ENCODE measurements at regions not wholly inside any gene's neighbourhood (a gene's known extent, or its start where the extent isn't known, plus 50 kb on each side); places are given as distances from the start of the nearest gene placed in this dataset.

- H3K27me3 ChIP-seq (ENCODE audit: control insufficient read depth, insufficient read depth, low read length), result no peaks in the 10 kb centered on the region
- in situ Hi-C loops (cut with HindIII; ENCODE audit: low pct_unique_long_range_greater_than_20kb, low sequenced_read_pairs), result no loop called here
- CTCF ChIA-PET, result no interaction called here
- no peak overlapping the region for H3K4me3 ChIP-seq (ENCODE audit: low read depth in 2 of 2, low read length in 2 of 2)
- H3K36me3 ChIP-seq (ENCODE audit: control insufficient read depth, insufficient read depth, low read length), result no peaks in the 10 kb centered on the region
- BruUV-seq (replicated peaks), result no TSS peak
- POLR2A ChIA-PET, result no interaction called here
- H3K27ac ChIP-seq (ENCODE audit: low read length), result no peak overlapping the region
- no peaks in the 10 kb centered on the region for H3K9me3 ChIP-seq (ENCODE audit: control insufficient read depth, insufficient read depth, low read depth, low read length)
- TF ChIP-seq CTCF (IDR thresholded peaks at IDR 0.05), result no peak
- intact Hi-C loops (cut with micrococcal nuclease; ENCODE audit: unreplicated experiment), result no loop called here
- no peak for DNase-seq (ENCODE audit: low read depth, low spot score)
- H3K4me1 ChIP-seq (ENCODE audit: control insufficient read depth, insufficient read depth, low read length), result no peaks in the 10 kb centered on the region
- ATAC-seq, result no peak
These were observed 656.4 kb upstream of the ADGRL2 start for GRCh38 chr1:81144240-81144825.

GRCh38 chr1:81142099-81142826 is 658.5 kb upstream of the ADGRL2 start:
- in situ Hi-C loops (cut with HindIII; ENCODE audit: low pct_unique_long_range_greater_than_20kb, low sequenced_read_pairs) (no loop called here), intact Hi-C loops (cut with micrococcal nuclease; ENCODE audit: unreplicated experiment) (no loop called here)
- no TSS peak for BruUV-seq (replicated peaks)
- ChIA-PET CTCF (no interaction called here), POLR2A (no interaction called here)
- Histone ChIP-seq H3K36me3 (ENCODE audit: control insufficient read depth, insufficient read depth, low read length) (no peaks in the 10 kb centered on the region), H3K27ac (ENCODE audit: low read length) (no peak overlapping the region), H3K4me3 (ENCODE audit: low read depth in 2 of 2, low read length in 2 of 2) (no peak overlapping the region), H3K4me1 (ENCODE audit: control insufficient read depth, insufficient read depth, low read length) (no peaks in the 10 kb centered on the region), H3K9me3 (ENCODE audit: control insufficient read depth, insufficient read depth, low read depth, low read length) (no peaks in the 10 kb centered on the region), H3K27me3 (ENCODE audit: control insufficient read depth, insufficient read depth, low read length) (no peaks in the 10 kb centered on the region)
- DNase-seq (ENCODE audit: low read depth, low spot score), result no peak
- TF ChIP-seq REST (IDR thresholded peaks at IDR 0.05; ENCODE audit: insufficient read depth in 1 of 2, low read depth in 2 of 2, low read length in 1 of 2) (no peak), TCF7L2 (IDR thresholded peaks at IDR 0.05; ENCODE audit: low read depth, low read length) (no peak), POLR2AphosphoS5 (IDR thresholded peaks at IDR 0.05; ENCODE audit: low read depth, low read length) (no peak)
- ATAC-seq, result no peak

GRCh38 chr1:81135524-81135923 is 665.2 kb upstream of the ADGRL2 start:
- ATAC-seq (no peak), DNase-seq (ENCODE audit: low read depth, low spot score) (no peak)
- intact Hi-C loops (cut with micrococcal nuclease; ENCODE audit: unreplicated experiment) (no loop called here), in situ Hi-C loops (cut with HindIII; ENCODE audit: low pct_unique_long_range_greater_than_20kb, low sequenced_read_pairs) (no loop called here)
- no peaks in the 10 kb centered on the region for H3K36me3 ChIP-seq (ENCODE audit: control insufficient read depth, insufficient read depth, low read length)
- no peaks in the 10 kb centered on the region for H3K9me3 ChIP-seq (ENCODE audit: control insufficient read depth, insufficient read depth, low read depth, low read length)
- no peaks in the 10 kb centered on the region for H3K27me3 ChIP-seq (ENCODE audit: control insufficient read depth, insufficient read depth, low read length)
- no peaks in the 10 kb centered on the region for H3K4me1 ChIP-seq (ENCODE audit: control insufficient read depth, insufficient read depth, low read length)
- ChIA-PET POLR2A (no interaction called here), CTCF (no interaction called here)
- no peak overlapping the region for H3K4me3 ChIP-seq (ENCODE audit: low read depth in 2 of 2, low read length in 2 of 2)
- no peak overlapping the region for H3K27ac ChIP-seq (ENCODE audit: low read length)
- no TSS peak for BruUV-seq (replicated peaks)
- TF ChIP-seq CTCF (IDR thresholded peaks at IDR 0.05) (no peak), REST (IDR thresholded peaks at IDR 0.05; ENCODE audit: insufficient read depth in 1 of 2, low read depth in 2 of 2, low read length in 1 of 2) (no peak), POLR2AphosphoS5 (IDR thresholded peaks at IDR 0.05; ENCODE audit: low read depth, low read length) (no peak), SIN3A (IDR thresholded peaks at IDR 0.05; ENCODE audit: borderline replicate concordance, insufficient read depth, low read depth, low read length) (no peak), TCF7L2 (IDR thresholded peaks at IDR 0.05; ENCODE audit: low read depth, low read length) (no peak)

All from Panc1 (cell line).